IPS-NIHi7 (cell line): ENCODE measurements at regions not wholly inside any gene's neighbourhood (a gene's known extent, or its start where the extent isn't known, plus 50 kb on each side); places are given as distances from the start of the nearest gene placed in this dataset.

Experiments
- DNase-seq: peaks from one replicate; pipeline ENCODE4 v3.0.0; 2012; ENCODE audit warnings: mixed read lengths; ENCODE audit errors: extremely low spot score

GRCh38 chr6:132096245-132096644, 145.1 kb upstream of the CCN2 start:
- no peak for DNase-seq

GRCh38 chr6:132089173-132089572, 138.0 kb upstream of the CCN2 start:
- no peak for DNase-seq

- no peak for DNase-seq
Measured at GRCh38 chr6:132088150-132088549, 137.0 kb upstream of the CCN2 start.

GRCh38 chr6:132087391-132087790, 136.2 kb upstream of the CCN2 start:
- no peak for DNase-seq

- DNase-seq = no peak
Measured at GRCh38 chr6:132085731-132086130, 134.6 kb upstream of the CCN2 start.

- DNase-seq = no peak
Measured at GRCh38 chr6:132084811-132085509, 133.8 kb upstream of the CCN2 start.

GRCh38 chr6:132082421-132082820, 131.2 kb upstream of the CCN2 start:
- no peak for DNase-seq

GRCh38 chr6:132081338-132081737, 130.2 kb upstream of the CCN2 start:
- no peak for DNase-seq

GRCh38 chr6:132079286-132079685, 128.1 kb upstream of the CCN2 start:
- no peak for DNase-seq

- no peak for DNase-seq
Measured at GRCh38 chr6:132076452-132076851, 125.3 kb upstream of the CCN2 start.

GRCh38 chr6:132072831-132073230, 121.7 kb upstream of the CCN2 start:
- no peak for DNase-seq

GRCh38 chr6:132072271-132072670, 121.1 kb upstream of the CCN2 start:
- no peak for DNase-seq

GRCh38 chr6:132070356-132070755, 119.2 kb upstream of the CCN2 start:
- no peak for DNase-seq

GRCh38 chr6:132068766-132069165, 117.6 kb upstream of the CCN2 start:
- no peak for DNase-seq

GRCh38 chr6:132067286-132067685, 116.1 kb upstream of the CCN2 start:
- DNase-seq = no peak

GRCh38 chr6:132065556-132065955, 114.4 kb upstream of the CCN2 start:
- DNase-seq = no peak

- DNase-seq = peak; percentile 12
Measured at GRCh38 chr6:132063738-132064137, 112.6 kb upstream of the CCN2 start.

GRCh38 chr6:132063204-132063603, 112.0 kb upstream of the CCN2 start:
- DNase-seq = no peak

GRCh38 chr6:132062626-132063025, 111.5 kb upstream of the CCN2 start:
- no peak for DNase-seq

- DNase-seq = no peak
Measured at GRCh38 chr6:132061381-132061780, 110.2 kb upstream of the CCN2 start.

- DNase-seq = no peak
Measured at GRCh38 chr6:132060591-132060990, 109.4 kb upstream of the CCN2 start.

- DNase-seq = no peak
Measured at GRCh38 chr6:132058975-132059374, 107.8 kb upstream of the CCN2 start.

- DNase-seq = no peak
Measured at GRCh38 chr6:132054525-132054924, 103.4 kb upstream of the CCN2 start.

GRCh38 chr6:132053511-132053910, 102.3 kb upstream of the CCN2 start:
- no peak for DNase-seq
